ENCODE measurements at regions not wholly inside any gene's neighbourhood (a gene's known extent, or its start where the extent isn't known, plus 50 kb on each side); places are given as distances from the start of the nearest gene placed in this dataset.
"Not testable (repeated sequence)": the region's sequence is repeated elsewhere in the genome, so short reads cannot be mapped to it uniquely, and the experiment has no call there.

DNA sequence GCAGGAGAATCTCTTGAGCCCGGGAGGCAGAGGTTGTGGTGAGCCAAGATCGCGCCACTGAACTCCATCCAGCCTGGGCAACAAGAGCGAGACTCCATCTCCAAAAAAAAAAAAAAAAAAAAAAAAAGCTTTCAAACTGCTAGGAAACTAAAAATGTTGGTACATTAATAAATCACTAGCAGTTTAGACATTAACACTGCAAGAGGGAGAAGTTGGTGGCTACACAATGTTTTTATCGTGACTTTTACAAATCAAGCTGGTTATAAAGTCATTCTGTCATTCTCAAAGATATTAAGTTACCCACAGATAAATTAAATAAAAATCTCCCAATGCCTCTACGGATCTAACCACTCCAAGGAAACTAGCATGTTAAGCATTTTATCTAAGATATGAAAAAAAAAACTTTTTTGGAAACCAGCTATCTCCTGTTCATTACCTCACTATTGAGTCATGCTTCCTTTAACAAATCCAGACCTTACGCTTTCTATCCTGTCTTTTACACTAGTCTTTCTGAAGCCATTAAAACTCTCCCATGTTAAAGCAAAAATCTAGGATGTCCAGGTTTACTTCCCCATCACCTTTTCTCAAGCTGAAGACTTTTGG lies 85.9 kb upstream of the SMURF2 start:
- no peak overlapping the region for H3K4me3 Mint-ChIP-seq
- no peaks in the 10 kb centered on the region for H3K27me3 Mint-ChIP-seq (ENCODE audit: insufficient read depth)
- H3K4me1 Mint-ChIP-seq (ENCODE audit: low read depth) = peaks cover 4% of the 10 kb centered on the region
- no peaks in the 10 kb centered on the region for H3K9me3 Mint-ChIP-seq
- no peak overlapping the region for H3K27ac Mint-ChIP-seq
- DNase-seq (ENCODE audit: low spot score) = no peak
- intact Hi-C loops (cut with micrococcal nuclease) = no loop called here
- peaks cover 17% of the 10 kb centered on the region for H3K36me3 Mint-ChIP-seq (ENCODE audit: low read depth)

DNA sequence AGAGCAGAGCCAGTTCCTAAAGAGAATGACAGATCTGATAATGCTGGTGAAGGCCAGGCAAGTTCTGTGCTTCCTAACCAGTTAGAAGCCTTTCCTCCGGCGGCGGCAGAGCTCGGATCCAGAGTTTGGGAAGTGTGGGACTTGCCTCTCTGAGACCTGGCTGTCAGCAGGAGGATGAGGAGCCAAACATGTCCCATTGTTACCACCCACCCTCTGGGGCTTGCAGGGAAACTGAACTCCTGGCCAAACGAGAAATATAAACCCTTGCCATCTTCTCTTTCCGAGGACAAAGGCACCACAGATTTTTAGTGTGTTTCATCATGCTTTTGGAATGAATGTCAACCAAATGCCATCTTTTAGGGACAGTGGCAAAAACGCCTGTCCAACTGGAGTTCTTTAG lies 80.2 kb upstream of the SMURF2 start:
- no peak overlapping the region for H3K4me3 Mint-ChIP-seq
- no peaks in the 10 kb centered on the region for H3K27me3 Mint-ChIP-seq (ENCODE audit: insufficient read depth)
- no peak for DNase-seq (ENCODE audit: low spot score)
- H3K27ac Mint-ChIP-seq = no peak overlapping the region
- peaks cover 14% of the 10 kb centered on the region for H3K4me1 Mint-ChIP-seq (ENCODE audit: low read depth)
- intact Hi-C loops (cut with micrococcal nuclease) = no loop called here
- H3K36me3 Mint-ChIP-seq (ENCODE audit: low read depth) = no peaks in the 10 kb centered on the region
- no peaks in the 10 kb centered on the region for H3K9me3 Mint-ChIP-seq

GRCh38 chr17:64741916-64742315 lies 79.8 kb upstream of the SMURF2 start:
- H3K4me1 Mint-ChIP-seq (ENCODE audit: low read depth) = peaks cover 19% of the 10 kb centered on the region
- intact Hi-C loops (cut with micrococcal nuclease); DNase-seq (ENCODE audit: low spot score); H3K36me3 Mint-ChIP-seq (ENCODE audit: low read depth); H3K27ac Mint-ChIP-seq; H3K4me3 Mint-ChIP-seq; H3K9me3 Mint-ChIP-seq; H3K27me3 Mint-ChIP-seq (ENCODE audit: insufficient read depth): not testable (repeated sequence)

GRCh38 chr17:64741038-64741641 lies 79.0 kb upstream of the SMURF2 start:
- Mint-ChIP-seq H3K4me3 (no peak overlapping the region), H3K27ac (no peak overlapping the region), H3K27me3 (ENCODE audit: insufficient read depth) (no peaks in the 10 kb centered on the region), H3K36me3 (ENCODE audit: low read depth) (no peaks in the 10 kb centered on the region), H3K4me1 (ENCODE audit: low read depth) (peaks cover 23% of the 10 kb centered on the region), H3K9me3 (no peaks in the 10 kb centered on the region)
- intact Hi-C loops (cut with micrococcal nuclease) = no loop called here
- DNase-seq (ENCODE audit: low spot score) = no peak

DNA sequence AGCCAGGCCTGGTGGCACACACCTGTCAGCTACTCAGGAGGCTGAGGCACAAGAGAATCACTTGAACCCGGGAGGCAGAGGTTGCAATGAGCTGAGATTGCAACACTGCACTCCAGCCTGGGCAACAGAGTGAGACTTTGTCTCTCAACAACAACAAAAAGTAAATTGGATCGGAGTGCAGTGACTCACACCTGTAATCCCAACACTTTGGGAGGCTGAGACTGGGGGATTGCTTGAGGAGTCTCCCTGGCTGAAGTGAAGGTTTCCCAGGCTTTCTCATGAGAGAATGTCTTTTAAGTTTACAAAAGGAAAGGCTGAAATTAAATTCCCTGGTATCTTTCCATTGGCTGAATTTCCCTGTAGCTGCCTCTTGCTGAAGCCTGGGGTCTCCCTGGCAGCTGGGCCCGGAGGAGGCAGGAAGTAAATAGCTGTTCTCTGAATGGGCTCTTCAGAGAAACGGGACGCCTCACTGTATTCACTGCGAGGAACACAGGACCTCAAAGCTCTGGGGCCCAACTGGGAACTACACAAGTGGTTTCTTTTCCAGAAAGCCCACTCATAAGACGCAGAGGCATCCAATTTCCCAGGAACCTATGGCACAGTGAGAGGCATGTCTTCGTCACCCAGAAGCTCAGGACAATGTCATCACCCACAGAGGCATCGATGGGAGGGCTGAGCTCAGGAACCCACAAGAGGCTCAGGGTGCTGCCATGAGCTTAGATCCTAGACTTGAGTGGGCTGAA lies 77.4 kb upstream of the SMURF2 start:
- Mint-ChIP-seq H3K27me3 (ENCODE audit: insufficient read depth) (no peaks in the 10 kb centered on the region), H3K9me3 (no peaks in the 10 kb centered on the region), H3K4me3 (no peak overlapping the region), H3K4me1 (ENCODE audit: low read depth) (peaks cover 23% of the 10 kb centered on the region), H3K27ac (no peak overlapping the region), H3K36me3 (ENCODE audit: low read depth) (no peaks in the 10 kb centered on the region)
- no peak for DNase-seq (ENCODE audit: low spot score)
- intact Hi-C loops (cut with micrococcal nuclease) = no loop called here

DNA sequence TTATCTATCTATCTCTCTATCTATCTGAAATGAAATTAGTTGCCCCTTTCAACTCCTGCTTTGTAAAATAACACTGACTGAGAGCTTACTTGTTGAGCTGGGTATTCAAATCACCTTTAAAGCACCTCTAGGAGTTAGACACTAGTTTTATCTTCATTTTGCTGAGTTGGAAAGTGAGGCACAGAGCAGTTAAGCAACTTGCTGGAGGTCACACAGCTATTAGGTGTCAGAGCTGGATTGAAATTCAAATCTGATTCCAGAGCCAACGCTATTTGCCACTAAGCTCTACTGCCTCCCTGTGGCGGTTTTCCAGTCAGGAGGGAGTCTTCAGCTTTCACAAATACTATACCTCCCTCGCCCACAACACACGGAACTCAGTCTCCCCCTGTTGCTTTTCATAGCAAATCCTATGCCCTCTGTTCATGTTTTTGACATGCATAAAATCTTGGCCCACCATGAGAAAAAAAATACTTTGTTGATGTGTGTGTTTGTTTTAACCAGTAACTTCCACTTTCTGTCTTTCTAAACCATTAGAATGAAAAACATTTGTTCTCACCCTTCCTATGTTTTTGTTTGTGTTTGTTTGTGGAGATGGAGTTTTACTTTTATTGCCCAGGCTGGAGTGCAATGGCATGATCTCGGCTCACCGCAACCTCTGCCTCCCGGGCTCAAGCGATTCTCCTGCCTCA lies 74.8 kb upstream of the SMURF2 start:
- Mint-ChIP-seq H3K36me3 (ENCODE audit: low read depth) (no peaks in the 10 kb centered on the region), H3K27me3 (ENCODE audit: insufficient read depth) (no peaks in the 10 kb centered on the region), H3K9me3 (no peaks in the 10 kb centered on the region), H3K4me3 (no peak overlapping the region), H3K4me1 (ENCODE audit: low read depth) (peaks cover 23% of the 10 kb centered on the region), H3K27ac (no peak overlapping the region)
- peak; percentile 17 for DNase-seq (ENCODE audit: low spot score)
- intact Hi-C loops (cut with micrococcal nuclease) = loop anchor here (1.0 kb wide), 1 partner anchor 317 kb away; no protein-coding TSS in a partner anchor

DNA sequence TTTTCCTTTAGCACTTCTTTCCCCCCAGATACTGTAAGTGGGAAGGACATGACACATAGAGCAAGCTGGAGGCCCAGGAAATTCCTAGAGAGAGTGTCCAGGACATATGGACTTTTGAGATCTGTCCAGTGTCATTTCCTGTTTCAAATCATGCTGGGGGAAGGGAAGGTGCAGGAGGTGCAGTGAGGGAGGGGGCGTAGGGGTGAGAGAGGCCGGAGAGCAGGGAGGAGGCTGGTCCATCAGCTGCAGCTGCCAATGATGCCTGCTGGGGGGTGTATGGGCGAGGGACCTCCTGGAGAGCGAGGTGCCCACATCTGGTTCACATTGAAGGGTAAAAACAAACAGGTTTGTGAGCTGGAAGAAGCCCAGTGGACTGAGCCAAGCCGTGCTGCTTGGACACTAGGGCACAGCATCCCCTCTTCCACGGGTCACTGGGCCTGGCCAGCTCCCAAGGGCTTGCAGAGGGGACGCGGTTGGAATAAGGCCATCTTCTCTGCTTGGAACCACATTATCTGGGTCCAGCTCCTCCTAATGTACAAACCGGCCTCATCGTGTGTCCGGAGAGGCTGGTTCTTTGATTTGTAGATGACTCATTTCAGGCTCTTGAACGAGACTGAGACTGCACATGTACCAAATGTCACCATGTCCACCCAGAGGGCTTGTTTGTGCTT lies 70.4 kb upstream of the SMURF2 start:
- no peak for DNase-seq (ENCODE audit: low spot score)
- Mint-ChIP-seq H3K4me1 (ENCODE audit: low read depth) (peaks cover 10% of the 10 kb centered on the region), H3K27me3 (ENCODE audit: insufficient read depth) (no peaks in the 10 kb centered on the region), H3K36me3 (ENCODE audit: low read depth) (no peaks in the 10 kb centered on the region), H3K9me3 (no peaks in the 10 kb centered on the region), H3K27ac (no peak overlapping the region), H3K4me3 (no peak overlapping the region)
- intact Hi-C loops (cut with micrococcal nuclease) = no loop called here

GRCh38 chr17:64730023-64730422 lies 67.9 kb upstream of the SMURF2 start:
- intact Hi-C loops (cut with micrococcal nuclease); DNase-seq (ENCODE audit: low spot score); H3K27ac Mint-ChIP-seq; H3K36me3 Mint-ChIP-seq (ENCODE audit: low read depth); H3K4me1 Mint-ChIP-seq (ENCODE audit: low read depth); H3K9me3 Mint-ChIP-seq; H3K4me3 Mint-ChIP-seq; H3K27me3 Mint-ChIP-seq (ENCODE audit: insufficient read depth): not testable (repeated sequence)

DNA sequence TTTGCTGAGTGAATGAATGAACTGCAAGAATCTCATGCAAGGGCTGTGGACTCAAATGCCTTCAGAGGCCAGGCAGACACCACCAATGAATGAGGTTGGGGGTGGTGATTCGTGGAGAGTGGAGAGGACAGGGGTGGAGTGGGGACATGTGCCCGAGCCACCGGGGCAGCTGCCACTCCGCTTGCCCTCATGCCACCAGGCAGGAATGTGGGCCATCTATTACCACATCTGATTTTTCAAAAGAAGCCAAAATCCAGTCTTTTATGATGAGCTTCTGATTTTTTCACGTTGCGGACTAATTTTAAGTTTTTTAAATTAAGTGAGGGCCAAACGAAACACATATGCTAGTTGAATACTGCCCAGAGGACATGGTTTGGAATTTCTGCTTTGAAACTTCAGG lies 67.1 kb upstream of the SMURF2 start:
- H3K4me1 Mint-ChIP-seq (ENCODE audit: low read depth) = no peaks in the 10 kb centered on the region
- H3K4me3 Mint-ChIP-seq = no peak overlapping the region
- no peak for DNase-seq (ENCODE audit: low spot score)
- no peaks in the 10 kb centered on the region for H3K27me3 Mint-ChIP-seq (ENCODE audit: insufficient read depth)
- intact Hi-C loops (cut with micrococcal nuclease) = no loop called here
- no peaks in the 10 kb centered on the region for H3K9me3 Mint-ChIP-seq
- H3K36me3 Mint-ChIP-seq (ENCODE audit: low read depth) = no peaks in the 10 kb centered on the region
- H3K27ac Mint-ChIP-seq = no peak overlapping the region

DNA sequence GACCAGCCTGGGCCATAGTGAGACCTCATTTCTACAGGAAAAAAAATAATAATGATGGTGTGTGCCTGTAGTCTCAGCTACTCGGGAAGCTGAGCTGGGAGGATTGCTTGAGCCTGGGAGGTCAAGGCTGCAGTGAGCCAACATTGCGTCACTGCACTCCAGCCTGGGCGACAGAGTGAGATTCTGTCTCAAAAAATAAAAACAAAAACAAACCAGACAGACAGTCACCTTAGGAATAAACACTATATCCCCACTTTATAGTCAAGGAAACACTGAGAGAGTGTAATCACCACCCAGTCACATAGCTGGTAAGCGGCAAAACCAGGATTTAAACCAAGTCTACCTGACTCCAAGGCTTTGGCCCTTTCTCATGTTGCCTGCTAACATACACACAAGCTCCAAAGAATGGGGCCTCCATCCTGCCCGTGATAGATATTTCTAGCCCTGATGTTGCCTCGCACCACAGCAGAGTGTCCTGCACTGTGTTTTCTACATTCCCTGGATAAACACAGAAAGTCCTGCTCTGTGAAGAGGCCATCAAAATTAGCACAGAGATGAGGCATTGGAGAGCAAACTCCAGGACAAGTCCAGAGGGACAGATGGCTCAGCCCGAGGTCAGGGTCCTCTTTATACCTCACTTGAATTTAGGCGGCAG lies 66.1 kb upstream of the SMURF2 start:
- intact Hi-C loops (cut with micrococcal nuclease) = no loop called here
- H3K27ac Mint-ChIP-seq = no peak overlapping the region
- no peaks in the 10 kb centered on the region for H3K27me3 Mint-ChIP-seq (ENCODE audit: insufficient read depth)
- H3K9me3 Mint-ChIP-seq = no peaks in the 10 kb centered on the region
- H3K36me3 Mint-ChIP-seq (ENCODE audit: low read depth) = no peaks in the 10 kb centered on the region
- H3K4me1 Mint-ChIP-seq (ENCODE audit: low read depth) = no peaks in the 10 kb centered on the region
- no peak for DNase-seq (ENCODE audit: low spot score)
- no peak overlapping the region for H3K4me3 Mint-ChIP-seq

- H3K36me3 Mint-ChIP-seq (ENCODE audit: low read depth); H3K9me3 Mint-ChIP-seq; H3K4me3 Mint-ChIP-seq; H3K27me3 Mint-ChIP-seq (ENCODE audit: insufficient read depth); H3K4me1 Mint-ChIP-seq (ENCODE audit: low read depth); H3K27ac Mint-ChIP-seq; DNase-seq (ENCODE audit: low spot score); intact Hi-C loops (cut with micrococcal nuclease): not testable (repeated sequence)
Measured at GRCh38 chr17:64726025-64726424, 63.9 kb upstream of the SMURF2 start.

GRCh38 chr17:64724246-64724645 lies 62.1 kb upstream of the SMURF2 start:
- H3K4me1 Mint-ChIP-seq (ENCODE audit: low read depth); H3K36me3 Mint-ChIP-seq (ENCODE audit: low read depth); H3K9me3 Mint-ChIP-seq; H3K27ac Mint-ChIP-seq; H3K4me3 Mint-ChIP-seq; intact Hi-C loops (cut with micrococcal nuclease); H3K27me3 Mint-ChIP-seq (ENCODE audit: insufficient read depth); DNase-seq (ENCODE audit: low spot score): not testable (repeated sequence)
